Retinal pigment epithelial cell (primary cell): ENCODE measurements at regions not wholly inside any gene's neighbourhood (a gene's known extent, or its start where the extent isn't known, plus 50 kb on each side); places are given as distances from the start of the nearest gene placed in this dataset.
"Not testable (repeated sequence)": the region's sequence is repeated elsewhere in the genome, so short reads cannot be mapped to it uniquely, and the experiment has no call there.

Source experiments
- DNase-seq: peaks from one replicate; pipeline ENCODE4 v3.0.0-alpha.2; 2010; ENCODE audit warnings: low read depth
- H3K4me3 ChIP-seq: 2 replicates; pipeline ENCODE4 v1.5.1; 2011; ENCODE audit warnings: mild to moderate bottlenecking, low read length, control low read depth, moderate library complexity
- TF ChIP-seq, protein P1 (sequence below): conservative IDR thresholded peaks from 2 replicates; pipeline ENCODE4 v1.5.1; 2011; ENCODE audit warnings: low read depth, low read length, control low read depth, inconsistent platforms

DNA sequence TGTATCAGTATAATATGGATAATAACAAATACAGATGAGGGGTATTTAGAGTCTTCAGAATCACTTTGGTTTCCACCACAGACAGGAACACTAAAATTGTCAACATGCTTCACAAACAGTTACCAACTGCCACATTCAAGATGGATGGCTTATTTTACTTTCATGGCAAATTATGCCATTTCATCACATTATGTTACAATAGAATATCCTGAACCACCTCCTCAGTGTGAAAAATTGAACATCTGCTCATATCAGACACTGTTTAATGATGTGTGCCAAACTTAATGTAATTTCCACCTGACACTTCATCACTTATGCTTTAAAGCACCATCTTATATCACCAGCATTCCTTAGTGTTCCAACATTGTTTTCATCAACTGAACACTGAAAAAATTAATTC is 357.4 kb downstream of the KCNN2 start:
- DNase-seq = no peak
- no peak overlapping the region for H3K4me3 ChIP-seq
- TF ChIP-seq, protein P1, sequence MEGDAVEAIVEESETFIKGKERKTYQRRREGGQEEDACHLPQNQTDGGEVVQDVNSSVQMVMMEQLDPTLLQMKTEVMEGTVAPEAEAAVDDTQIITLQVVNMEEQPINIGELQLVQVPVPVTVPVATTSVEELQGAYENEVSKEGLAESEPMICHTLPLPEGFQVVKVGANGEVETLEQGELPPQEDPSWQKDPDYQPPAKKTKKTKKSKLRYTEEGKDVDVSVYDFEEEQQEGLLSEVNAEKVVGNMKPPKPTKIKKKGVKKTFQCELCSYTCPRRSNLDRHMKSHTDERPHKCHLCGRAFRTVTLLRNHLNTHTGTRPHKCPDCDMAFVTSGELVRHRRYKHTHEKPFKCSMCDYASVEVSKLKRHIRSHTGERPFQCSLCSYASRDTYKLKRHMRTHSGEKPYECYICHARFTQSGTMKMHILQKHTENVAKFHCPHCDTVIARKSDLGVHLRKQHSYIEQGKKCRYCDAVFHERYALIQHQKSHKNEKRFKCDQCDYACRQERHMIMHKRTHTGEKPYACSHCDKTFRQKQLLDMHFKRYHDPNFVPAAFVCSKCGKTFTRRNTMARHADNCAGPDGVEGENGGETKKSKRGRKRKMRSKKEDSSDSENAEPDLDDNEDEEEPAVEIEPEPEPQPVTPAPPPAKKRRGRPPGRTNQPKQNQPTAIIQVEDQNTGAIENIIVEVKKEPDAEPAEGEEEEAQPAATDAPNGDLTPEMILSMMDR = no peak

DNA sequence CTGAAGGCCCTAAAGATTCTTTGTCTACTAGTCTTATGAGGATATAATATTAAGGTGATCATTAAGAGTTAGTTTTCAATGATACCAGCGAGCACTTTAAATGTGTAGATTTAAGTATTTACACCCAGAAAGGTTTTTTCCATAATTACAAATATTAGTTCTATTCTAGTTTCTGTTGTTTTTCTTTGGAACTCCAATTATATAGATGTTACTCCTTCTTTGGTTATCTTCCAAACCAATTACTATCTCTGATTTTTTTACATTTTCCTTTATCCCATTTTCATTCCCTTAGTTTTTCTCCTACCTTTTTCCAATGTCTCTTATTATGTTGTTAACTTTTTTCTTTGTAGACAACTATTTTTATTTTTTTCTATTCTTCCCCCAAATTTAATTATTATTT is 355.1 kb downstream of the KCNN2 start:
- TF ChIP-seq, protein P1 = no peak
- DNase-seq = no peak

DNA sequence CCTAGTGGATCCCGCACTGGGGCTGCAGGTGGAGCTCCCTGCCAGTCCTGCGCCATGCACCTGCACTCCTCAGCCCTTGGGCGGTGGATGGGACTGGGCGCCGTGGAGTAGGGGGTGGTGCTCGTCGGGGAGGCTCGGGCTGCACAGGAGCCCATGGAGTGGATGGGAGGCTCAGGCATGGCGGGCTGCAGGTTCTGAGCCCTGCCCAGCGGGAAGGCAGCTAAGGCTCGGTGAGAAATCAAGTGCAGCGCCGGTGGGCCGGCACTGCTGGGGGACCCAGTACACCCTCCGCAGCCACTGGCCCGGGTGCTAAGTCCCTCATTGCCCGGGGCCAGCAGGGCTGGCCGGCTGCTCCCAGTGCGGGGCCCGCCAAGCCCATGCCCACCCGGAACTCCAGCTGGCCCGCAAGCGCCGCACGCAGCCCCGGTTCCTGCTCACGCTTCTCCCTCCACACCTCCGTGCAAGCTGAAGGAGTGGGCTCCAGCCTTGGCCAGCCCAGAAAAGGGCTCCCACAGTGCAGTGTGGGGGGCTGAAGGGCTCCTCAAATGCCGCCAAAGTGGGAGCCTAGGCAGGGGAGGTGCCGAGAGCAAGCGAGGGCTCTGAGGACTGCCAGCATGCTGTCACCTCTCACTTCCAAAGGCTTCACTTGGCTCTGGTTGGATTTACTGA is 342.5 kb downstream of the KCNN2 start:
- not testable (repeated sequence) for DNase-seq, H3K4me3 ChIP-seq

More for the DNA sequence above, 355.1 kb downstream of the KCNN2 start:
- no peak overlapping the region for H3K4me3 ChIP-seq

DNA sequence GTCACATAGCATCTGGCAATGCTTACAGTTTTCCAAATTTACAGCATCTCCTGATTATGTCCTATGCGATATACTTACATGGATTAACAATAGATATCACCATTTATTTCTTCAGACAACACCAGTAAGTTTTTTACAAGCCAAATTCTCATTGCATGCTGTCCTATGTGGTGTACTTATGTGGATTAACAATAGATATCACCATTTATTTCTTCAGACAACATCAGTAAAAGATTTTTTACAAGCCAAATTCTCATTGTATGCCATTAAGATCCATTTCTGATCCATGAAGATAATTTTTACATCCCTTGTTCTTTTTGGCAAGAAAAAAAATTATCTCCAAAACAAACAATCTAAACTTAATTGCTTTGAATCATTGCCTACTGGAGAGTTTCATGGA is 340.9 kb downstream of the KCNN2 start:
- no peak overlapping the region for H3K4me3 ChIP-seq
- TF ChIP-seq, protein P1 = no peak
- DNase-seq = no peak

DNA sequence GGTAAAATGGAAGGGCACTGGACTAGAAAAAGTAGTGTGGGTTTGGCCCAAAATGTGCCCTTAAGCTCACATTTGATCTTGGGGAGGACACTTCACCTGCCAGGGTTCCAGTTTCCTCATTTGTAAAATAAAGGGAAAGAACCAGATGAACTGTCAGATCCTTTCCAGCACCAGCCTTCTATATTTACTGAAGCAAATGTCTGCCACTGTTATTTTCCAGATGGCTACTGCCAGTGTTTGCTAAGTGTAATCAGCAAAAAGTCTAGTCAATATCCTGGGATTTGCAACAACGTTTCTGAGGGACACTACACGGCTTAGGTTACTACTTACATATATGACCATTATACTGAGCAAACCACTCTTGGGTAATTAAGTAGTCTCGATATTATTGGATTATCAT is 340.3 kb downstream of the KCNN2 start:
- TF ChIP-seq, protein P1 = no peak
- H3K4me3 ChIP-seq = no peak overlapping the region
- DNase-seq = no peak

DNA sequence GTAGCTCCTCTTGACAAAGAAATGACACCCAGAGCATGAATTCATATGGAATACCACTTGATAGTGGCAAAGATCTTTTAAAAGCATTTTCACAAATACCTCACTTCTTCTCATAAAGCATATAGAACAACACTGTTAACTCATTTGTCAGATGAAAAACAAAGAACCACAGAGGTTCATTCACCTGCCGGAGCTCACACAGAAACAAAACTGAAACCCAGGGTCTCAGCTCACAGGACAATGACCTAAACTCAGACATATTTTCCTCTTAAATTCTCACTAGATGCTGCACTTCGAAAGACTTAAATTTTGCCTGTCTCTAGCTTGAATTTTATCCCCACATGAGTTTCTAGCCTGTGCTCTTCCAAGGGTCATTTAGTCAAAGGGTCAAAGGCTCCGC is 339.0 kb downstream of the KCNN2 start:
- H3K4me3 ChIP-seq = no peak overlapping the region
- DNase-seq = no peak
- TF ChIP-seq, protein P1 = no peak

DNA sequence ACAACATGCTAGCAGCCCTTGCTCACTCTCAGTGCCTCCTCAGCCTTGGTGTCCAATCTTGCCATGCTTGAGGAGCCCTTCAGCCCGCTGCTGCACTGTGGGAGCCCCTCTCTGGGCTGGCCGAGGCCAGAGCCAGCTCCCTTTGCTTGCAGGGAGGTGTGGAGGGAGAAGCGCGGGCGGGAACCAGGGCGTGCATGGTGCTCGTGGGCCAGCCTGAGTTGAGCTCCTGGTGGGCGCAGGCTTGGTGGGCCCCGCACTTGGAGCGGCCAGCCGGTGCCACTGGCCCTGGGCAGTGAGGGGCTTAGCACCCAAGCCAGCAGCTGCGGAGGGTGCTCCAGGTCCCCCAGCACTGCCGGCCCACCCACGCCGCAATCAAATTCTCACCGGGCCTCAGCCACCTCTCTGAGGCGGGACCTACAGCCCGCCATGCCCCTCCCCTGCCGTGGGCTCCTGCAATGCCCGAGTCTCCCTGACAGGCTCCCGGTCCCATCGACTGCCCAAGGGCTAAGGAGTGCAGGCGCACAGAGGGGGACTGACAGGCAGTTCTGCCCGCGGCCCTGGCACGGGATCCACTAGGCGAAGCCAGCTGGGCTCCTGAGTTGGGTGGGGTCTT is 333.5 kb downstream of the KCNN2 start:
- no peak for DNase-seq
- TF ChIP-seq, protein P1 = no peak
- H3K4me3 ChIP-seq = no peak overlapping the region
